ENCODE measurements at regions not wholly inside any gene's neighbourhood (a gene's known extent, or its start where the extent isn't known, plus 50 kb on each side); places are given as distances from the start of the nearest gene placed in this dataset.

DNA sequence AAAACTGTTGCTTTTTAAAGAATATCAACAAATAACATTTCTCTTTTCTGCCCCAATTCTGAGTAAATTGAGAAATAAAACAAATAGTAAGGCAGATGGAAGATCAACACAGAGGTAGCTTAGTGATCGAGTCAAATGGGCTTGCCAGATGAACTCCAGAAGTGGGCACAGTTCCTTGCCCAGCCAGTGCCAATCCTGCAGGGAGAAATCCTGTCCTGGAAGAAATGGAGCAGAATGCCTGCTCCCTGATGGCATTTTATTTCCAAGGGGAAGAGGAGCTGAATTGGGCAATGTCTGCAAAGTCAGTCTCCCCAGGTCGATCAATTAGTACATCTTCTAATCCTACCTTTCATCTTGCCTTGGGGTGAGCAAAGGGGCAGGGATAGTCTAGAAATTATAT lies 225.3 kb downstream of the NHLRC3 start:
- Histone ChIP-seq H3K27ac (ENCODE audit: extremely low read depth, low read depth, low read length) (no peak overlapping the region), H3K36me3 (ENCODE audit: control insufficient read depth, insufficient read depth, low read length) (no peaks in the 10 kb centered on the region), H4K20me1 (replicated peaks; ENCODE audit: control insufficient read depth, insufficient read depth, low read length) (no peaks in the 10 kb centered on the region), H3K79me2 (ENCODE audit: control insufficient read depth, insufficient read depth, low read length) (no peaks in the 10 kb centered on the region), H3K4me1 (replicated peaks in 1 of 2; ENCODE audit: control insufficient read depth in 2 of 2, insufficient read depth in 2 of 2, low read length in 2 of 2) (no peaks in the 10 kb centered on the region), H3K9me3 (replicated peaks; ENCODE audit: control insufficient read depth, insufficient read depth, low read depth, low read length) (no peaks in the 10 kb centered on the region), H3K4me3 (no peak overlapping the region), H3K9me1 (ENCODE audit: control insufficient read depth, insufficient read depth, low read length) (no peaks in the 10 kb centered on the region), H3K27me3 (ENCODE audit: control insufficient read depth in 2 of 2, insufficient read depth in 2 of 2, low read length in 2 of 2) (no peaks in the 10 kb centered on the region), H3K4me2 (ENCODE audit: insufficient read depth, low read length) (no peak overlapping the region), H3K9ac (ENCODE audit: insufficient read depth in 1 of 2, low read depth in 2 of 2, low read length in 2 of 2) (no peak overlapping the region), H2AFZ (ENCODE audit: low read depth, low read length) (no peak overlapping the region)
- DNase-seq (ENCODE audit: extremely low read depth in 1 of 4, low spot score in 3 of 4), result no peak
- no peak for FAIRE-seq
- intact Hi-C loops (cut with micrococcal nuclease), result loop anchor here (2.0 to 10.0 kb wide), 2 partner anchors 119 to 209 kb away; no protein-coding TSS in a partner anchor
- CTCF ChIA-PET (ENCODE audit: low intra/inter-chr PET ratio), result no interaction called here
- in situ Hi-C loops (cut with MboI), result no loop called here
- ATAC-seq, result no peak
- POLR2A ChIA-PET, result no interaction called here
- TF ChIP-seq TRIM28 (IDR thresholded peaks at IDR 0.05) (no peak), SNRNP70 (optimal IDR thresholded peaks at IDR 0.05; ENCODE audit: low read depth, low read length) (no peak), FOSL1 (tag; conservative IDR thresholded peaks at IDR 0.05) (no peak), CBX2 (IDR thresholded peaks at IDR 0.05; ENCODE audit: insufficient read depth, low read length, poor library complexity, severe bottlenecking) (no peak), ZNF584 (CRISPR knock-in tag; IDR thresholded peaks at IDR 0.05; ENCODE audit: low read depth) (no peak), ZNF696 (CRISPR knock-in tag; conservative IDR thresholded peaks at IDR 0.05) (no peak), ZNF140 (CRISPR knock-in tag; IDR thresholded peaks at IDR 0.05) (no peak), ZNF586 (CRISPR knock-in tag; conservative IDR thresholded peaks at IDR 0.05) (no peak)
- TF ChIP-seq, protein P1, sequence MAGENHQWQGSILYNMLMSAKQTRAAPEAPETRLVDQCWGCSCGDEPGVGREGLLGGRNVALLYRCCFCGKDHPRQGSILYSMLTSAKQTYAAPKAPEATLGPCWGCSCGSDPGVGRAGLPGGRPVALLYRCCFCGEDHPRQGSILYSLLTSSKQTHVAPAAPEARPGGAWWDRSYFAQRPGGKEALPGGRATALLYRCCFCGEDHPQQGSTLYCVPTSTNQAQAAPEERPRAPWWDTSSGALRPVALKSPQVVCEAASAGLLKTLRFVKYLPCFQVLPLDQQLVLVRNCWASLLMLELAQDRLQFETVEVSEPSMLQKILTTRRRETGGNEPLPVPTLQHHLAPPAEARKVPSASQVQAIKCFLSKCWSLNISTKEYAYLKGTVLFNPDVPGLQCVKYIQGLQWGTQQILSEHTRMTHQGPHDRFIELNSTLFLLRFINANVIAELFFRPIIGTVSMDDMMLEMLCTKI (IDR thresholded peaks at IDR 0.05; ENCODE audit: partially characterized antibody), result no peak
- TF ChIP-seq, protein P2, sequence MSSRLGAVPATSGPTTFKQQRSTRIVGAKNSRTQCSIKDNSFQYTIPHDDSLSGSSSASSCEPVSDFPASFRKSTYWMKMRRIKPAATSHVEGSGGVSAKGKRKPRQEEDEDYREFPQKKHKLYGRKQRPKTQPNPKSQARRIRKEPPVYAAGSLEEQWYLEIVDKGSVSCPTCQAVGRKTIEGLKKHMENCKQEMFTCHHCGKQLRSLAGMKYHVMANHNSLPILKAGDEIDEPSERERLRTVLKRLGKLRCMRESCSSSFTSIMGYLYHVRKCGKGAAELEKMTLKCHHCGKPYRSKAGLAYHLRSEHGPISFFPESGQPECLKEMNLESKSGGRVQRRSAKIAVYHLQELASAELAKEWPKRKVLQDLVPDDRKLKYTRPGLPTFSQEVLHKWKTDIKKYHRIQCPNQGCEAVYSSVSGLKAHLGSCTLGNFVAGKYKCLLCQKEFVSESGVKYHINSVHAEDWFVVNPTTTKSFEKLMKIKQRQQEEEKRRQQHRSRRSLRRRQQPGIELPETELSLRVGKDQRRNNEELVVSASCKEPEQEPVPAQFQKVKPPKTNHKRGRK (tag; IDR thresholded peaks at IDR 0.05), result no peak
- WGBS (ENCODE audit: insufficient coverage, low coverage, missing lambda C conversion rate), result 0% methylated on average over 1 of the region's 2 CpGs
- no TSS peak for BruUV-seq (replicated peaks)
